ENCODE measurements at regions not wholly inside any gene's neighbourhood (a gene's known extent, or its start where the extent isn't known, plus 50 kb on each side); places are given as distances from the start of the nearest gene placed in this dataset.

DNA sequence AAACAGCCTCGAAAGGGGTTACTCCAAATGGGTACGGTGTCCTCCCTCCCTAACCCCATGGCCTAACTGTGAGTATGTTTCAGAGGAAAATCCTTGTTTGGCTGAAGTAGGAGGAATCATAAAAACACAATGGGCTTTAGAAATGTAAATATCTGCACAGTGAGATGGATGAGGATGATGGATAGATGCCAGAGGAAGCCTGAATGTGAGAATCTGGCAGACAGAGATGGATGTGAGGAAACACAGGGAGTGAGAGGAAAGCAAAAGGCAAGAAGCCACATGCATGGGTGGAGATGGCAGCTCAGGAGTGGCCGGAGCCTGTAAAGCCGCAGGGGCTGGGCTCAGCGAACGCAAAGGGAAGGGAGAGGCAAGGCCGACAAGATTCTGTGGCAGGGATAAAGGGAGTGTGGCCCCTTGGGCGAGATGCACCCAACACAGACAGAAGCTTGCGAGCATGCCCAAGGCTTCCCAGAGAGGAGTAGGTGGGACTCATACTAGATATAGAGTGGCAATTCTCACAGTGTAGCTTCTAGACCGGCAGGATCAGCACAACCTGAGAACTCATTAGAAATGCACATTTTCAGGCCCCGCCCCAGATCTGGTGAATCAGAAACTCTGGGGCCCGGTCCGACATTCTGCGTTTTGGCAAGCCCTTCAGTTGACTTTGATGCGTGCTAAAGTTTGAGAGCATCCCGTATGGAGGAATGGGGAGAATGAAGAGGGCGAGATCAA, 237.3 kb upstream of the CADM1 start:
- no peak for FAIRE-seq
- DNase-seq (ENCODE audit: insufficient read length, low spot score): no peak

GRCh38 chr11:115740324-115740723, 236.1 kb upstream of the CADM1 start:
- DNase-seq (ENCODE audit: insufficient read length, low spot score) (no peak), FAIRE-seq (no peak)

DNA sequence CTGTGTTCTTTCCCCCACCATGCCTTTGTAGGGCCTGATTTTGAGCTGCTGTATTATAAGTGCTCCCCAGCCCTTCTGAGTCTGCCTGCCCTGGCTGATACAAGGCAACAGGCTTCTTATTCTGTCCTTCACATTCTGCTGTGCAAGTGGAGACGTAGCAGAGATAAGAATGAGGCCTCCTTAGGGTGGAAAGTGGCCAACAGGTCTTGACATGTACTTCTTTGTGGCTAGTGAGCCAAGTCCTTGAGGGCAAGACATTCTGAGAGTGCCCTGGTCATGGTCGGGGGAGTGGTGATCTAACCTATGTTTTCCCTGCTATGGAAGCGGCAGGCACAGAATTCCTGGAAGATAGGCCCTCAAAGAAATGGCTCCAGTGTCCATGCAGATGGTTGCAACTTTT, 235.7 kb upstream of the CADM1 start:
- FAIRE-seq: no peak
- DNase-seq (ENCODE audit: insufficient read length, low spot score): no peak

DNA sequence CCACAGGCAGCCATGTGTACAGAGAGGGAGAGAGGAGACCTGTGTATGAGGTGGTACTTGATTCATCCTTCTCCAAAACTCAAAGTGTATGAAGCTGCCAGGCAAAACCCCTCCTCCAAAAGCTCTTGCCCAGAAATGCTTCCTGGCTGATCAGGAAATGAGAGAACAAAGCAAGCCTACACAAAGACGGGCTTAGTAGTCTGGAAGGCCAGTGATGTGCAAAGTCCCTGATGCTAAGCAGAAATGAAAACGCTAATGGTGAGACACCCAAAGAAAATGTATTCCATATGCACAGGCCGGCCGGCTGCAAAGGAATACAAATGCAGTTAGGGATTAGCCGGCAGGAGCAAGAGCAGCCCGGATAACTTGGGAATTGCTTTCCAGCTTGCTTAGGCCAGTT, 234.9 kb upstream of the CADM1 start:
- no peak for DNase-seq (ENCODE audit: insufficient read length, low spot score)
- FAIRE-seq: no peak

DNA sequence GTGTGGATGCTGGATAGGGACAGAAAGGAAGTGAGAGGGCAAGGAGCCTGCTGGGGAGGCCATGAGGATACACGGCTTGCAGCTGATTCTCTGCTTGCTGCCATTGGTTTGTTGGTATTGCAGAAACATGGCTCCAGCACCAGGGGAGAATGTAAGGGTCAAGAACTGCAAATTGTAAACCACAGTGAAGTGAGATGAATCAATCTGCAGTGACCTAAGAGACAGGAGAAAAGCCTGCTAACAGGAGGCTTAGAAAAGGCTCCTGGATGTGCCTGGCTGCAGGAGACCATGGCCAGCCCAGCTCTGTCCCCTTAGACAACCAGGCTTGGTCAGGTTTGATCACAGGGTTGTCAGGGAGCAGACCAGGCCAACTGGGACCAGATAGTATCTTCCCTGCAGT, 233.7 kb upstream of the CADM1 start:
- DNase-seq (ENCODE audit: insufficient read length, low spot score) (no peak), FAIRE-seq (no peak)

GRCh38 chr11:115736146-115736545, 231.9 kb upstream of the CADM1 start:
- no peak for FAIRE-seq
- DNase-seq (ENCODE audit: insufficient read length, low spot score): no peak

DNA sequence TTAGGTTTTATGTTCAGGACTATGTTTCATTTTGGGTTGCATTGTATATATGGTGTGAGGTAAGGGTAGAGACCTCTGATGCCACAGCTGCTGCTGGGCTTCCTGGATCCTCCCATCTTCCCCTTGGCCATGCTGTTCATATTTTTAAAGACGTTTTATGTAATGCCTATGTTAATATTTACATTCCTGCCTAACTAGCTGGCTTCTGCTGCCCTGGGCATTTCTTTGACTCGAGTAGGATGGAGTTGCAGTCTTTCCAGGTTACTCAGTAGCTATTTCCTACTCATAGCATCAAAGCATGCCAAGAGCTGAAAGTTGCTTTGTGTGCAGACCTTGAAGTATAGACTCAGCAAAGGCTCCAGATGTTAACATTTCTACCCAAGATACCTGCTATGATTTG, 220.5 kb upstream of the CADM1 start:
- FAIRE-seq (no peak), DNase-seq (ENCODE audit: insufficient read length, low spot score) (no peak)

DNA sequence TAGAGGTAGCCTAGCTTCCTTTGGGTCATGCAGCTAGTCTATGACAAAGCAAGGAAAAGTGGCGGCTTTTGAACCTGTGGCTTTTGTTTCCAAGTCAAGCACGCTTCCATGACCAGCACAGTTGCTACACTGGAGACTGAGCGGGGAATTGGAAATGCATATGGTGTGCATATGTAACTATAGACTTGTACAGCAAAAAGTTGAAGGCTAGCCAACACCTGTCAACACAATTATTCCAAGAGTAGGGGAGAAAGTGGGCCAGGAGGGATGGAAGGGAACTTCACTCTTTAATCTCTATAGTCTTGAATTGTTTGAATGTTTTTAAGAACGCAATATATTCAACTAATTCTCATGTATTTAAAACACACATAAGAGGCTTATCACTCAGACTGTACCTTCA, 218.5 kb upstream of the CADM1 start:
- FAIRE-seq (no peak), DNase-seq (ENCODE audit: insufficient read length, low spot score) (no peak)

- FAIRE-seq (no peak), DNase-seq (ENCODE audit: insufficient read length, low spot score) (no peak)
Observed at GRCh38 chr11:115721296-115721995, 217.2 kb upstream of the CADM1 start.

- no peak for DNase-seq (ENCODE audit: insufficient read length, low spot score)
Observed at GRCh38 chr11:115720602-115721245, 216.5 kb upstream of the CADM1 start.

DNA sequence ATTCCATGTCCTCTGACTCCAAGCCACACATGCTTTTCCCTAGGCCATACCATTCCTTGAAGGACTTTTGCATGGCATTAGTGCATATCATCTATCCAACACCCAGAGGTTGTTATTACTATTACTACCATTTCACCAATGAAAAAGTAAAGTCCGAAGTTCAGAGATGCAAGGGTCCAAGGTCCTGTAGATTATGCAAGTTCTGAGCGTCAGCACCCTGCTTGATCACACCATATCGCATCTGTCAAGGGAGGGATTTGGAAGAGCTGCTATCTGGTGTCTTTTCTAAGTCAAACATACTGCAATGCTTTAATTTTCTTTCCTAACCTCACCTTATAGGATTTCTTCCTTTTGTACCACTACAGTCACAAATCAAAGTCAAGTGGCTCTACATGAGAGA, 214.7 kb upstream of the CADM1 start:
- DNase-seq (ENCODE audit: insufficient read length, low spot score) (no peak), FAIRE-seq (no peak)

More at GRCh38 chr11:115720602-115721245, 216.5 kb upstream of the CADM1 start:
- FAIRE-seq: no peak

DNA sequence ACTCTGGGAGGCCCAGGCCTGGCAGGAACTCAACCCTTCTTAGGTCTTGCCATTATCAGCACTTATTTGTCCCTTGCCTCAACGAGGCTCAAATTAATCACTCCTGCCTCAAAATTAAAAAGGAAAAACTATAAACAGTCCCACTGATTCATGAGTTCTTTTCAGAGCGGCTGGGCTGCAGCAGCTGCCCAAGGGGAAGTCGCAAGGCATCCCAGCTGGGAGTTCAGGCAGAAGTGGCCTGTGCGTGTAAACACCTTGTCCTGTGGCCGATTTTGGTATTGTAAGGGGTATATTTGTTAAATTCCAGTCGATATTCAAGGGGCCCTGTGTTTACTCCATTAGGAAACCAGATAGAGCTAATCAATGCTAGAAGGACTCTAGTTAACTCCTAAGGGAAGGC, 213.9 kb upstream of the CADM1 start:
- DNase-seq (ENCODE audit: insufficient read length, low spot score) (no peak), FAIRE-seq (no peak)

- FAIRE-seq (no peak), DNase-seq (ENCODE audit: insufficient read length, low spot score) (no peak)
Observed at GRCh38 chr11:115716601-115717529, 212.7 kb upstream of the CADM1 start.

GRCh38 chr11:115716080-115716479, 211.9 kb upstream of the CADM1 start:
- no peak for FAIRE-seq

GRCh38 chr11:115715251-115715770, 211.1 kb upstream of the CADM1 start:
- DNase-seq (ENCODE audit: insufficient read length, low spot score) (no peak), FAIRE-seq (no peak)

More at GRCh38 chr11:115716080-115716479, 211.9 kb upstream of the CADM1 start:
- DNase-seq (ENCODE audit: insufficient read length, low spot score): no peak

DNA sequence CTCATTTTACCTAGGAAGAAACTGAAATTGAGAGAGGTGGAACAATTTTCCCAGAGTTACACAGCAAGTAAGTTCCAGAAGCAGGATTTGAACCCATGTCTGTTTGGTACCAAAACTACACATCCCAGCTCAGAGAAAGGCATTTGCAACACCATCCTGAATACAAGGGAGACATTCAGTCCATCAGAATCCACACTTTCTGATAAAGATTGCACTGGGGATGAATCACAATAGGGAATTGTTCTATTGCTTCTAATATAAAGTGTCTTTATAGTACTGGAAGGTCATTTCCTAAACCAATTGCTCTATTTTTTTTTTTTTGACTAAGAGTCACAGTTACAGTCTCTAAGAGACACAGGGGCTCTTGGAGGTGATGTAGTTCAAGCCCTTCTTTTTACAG, 208.1 kb upstream of the CADM1 start:
- no peak for DNase-seq (ENCODE audit: insufficient read length, low spot score)
- no peak for FAIRE-seq

DNA sequence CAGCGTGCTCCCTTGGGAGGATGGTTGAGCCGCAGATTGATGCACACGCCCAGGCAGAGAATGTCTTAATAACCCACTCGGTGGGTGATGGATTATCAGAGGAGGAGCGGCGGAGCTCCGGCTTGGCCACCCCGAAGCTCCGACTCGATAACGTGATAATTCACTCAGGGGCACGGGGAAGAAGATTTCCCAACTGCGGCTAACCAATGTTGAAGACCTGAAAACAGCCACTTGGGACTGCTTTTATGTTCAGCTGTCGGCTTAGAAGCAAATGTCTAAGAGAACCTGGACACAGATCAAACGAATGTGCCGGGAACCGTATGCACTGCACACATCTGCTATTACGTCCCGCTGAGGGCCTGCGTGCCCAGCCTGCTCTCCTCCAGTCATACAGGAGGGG, 206.8 kb upstream of the CADM1 start:
- DNase-seq (ENCODE audit: insufficient read length, low spot score) (no peak), FAIRE-seq (no peak)

DNA sequence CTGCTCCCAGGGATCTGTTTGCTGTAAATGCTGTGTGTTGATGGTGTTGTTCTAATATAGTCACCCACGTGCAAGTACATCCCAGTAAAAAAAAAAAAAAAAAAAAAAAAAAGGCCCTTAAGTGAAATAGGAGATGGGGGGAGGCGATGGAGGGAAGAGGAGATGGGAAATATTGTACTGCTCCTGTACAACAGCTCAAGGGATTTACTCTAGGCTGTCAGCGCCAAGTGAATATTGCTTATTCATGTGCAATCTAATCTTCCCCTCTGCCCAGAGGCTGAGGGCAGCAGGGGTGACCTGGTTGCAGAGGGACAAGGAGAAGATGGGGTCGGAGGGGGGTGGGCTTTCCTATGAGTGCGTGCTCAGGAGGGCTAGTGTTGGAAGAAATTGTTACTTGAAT, 206.2 kb upstream of the CADM1 start:
- DNase-seq (ENCODE audit: insufficient read length, low spot score) (no peak), FAIRE-seq (no peak)

GRCh38 chr11:115709297-115709696, 205.1 kb upstream of the CADM1 start:
- FAIRE-seq: no peak
- no peak for DNase-seq (ENCODE audit: insufficient read length, low spot score)

- FAIRE-seq (no peak), DNase-seq (ENCODE audit: insufficient read length, low spot score) (no peak)
Observed at GRCh38 chr11:115707180-115707905, 203.1 kb upstream of the CADM1 start.
